ENCODE measurements at regions not wholly inside any gene's neighbourhood (a gene's known extent, or its start where the extent isn't known, plus 50 kb on each side); places are given as distances from the start of the nearest gene placed in this dataset.

DNA sequence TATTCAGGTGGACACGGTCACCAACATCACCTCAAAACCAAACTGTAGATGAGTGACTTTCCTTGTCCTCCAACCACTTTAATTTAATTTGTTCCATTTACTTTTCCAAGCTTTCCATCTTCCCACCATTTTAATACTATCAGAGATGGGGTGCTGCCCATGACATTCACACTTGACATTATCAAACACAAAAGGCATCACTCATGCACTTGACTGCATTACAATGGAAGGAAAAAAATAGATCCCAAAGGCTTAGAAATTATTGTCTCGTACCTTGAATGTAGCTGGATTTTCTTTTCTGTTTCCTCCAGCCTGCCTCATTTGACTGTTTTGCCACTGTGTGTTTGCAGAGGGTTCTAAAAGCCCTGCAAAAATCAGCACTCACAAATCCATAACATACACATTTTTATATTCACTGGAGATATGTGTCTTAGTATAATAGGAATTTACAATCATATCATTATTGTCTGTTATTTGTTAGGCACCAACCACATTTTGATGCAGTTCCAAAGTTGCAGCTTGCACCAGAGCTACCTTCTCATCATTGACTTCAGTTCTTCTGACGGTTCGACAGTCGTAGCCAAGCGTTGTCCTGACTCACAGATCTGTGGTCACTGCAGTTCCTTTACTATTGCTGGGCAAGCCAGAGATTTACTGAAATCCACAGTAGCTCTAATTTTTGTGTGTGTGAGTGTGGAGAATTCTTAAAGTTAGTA is 712.3 kb upstream of the WWC1 start:
- TF ChIP-seq, protein P1, sequence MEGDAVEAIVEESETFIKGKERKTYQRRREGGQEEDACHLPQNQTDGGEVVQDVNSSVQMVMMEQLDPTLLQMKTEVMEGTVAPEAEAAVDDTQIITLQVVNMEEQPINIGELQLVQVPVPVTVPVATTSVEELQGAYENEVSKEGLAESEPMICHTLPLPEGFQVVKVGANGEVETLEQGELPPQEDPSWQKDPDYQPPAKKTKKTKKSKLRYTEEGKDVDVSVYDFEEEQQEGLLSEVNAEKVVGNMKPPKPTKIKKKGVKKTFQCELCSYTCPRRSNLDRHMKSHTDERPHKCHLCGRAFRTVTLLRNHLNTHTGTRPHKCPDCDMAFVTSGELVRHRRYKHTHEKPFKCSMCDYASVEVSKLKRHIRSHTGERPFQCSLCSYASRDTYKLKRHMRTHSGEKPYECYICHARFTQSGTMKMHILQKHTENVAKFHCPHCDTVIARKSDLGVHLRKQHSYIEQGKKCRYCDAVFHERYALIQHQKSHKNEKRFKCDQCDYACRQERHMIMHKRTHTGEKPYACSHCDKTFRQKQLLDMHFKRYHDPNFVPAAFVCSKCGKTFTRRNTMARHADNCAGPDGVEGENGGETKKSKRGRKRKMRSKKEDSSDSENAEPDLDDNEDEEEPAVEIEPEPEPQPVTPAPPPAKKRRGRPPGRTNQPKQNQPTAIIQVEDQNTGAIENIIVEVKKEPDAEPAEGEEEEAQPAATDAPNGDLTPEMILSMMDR (conservative IDR thresholded peaks at IDR 0.05; ENCODE audit: low read length) = no peak
- TF ChIP-seq EZH2phosphoT487 (IDR thresholded peaks at IDR 0.05; ENCODE audit: borderline replicate concordance, low read depth, low read length) = no peak
